NT2/D1 (cell line): ENCODE measurements at regions not wholly inside any gene's neighbourhood (a gene's known extent, or its start where the extent isn't known, plus 50 kb on each side); places are given as distances from the start of the nearest gene placed in this dataset.

Experiments
- DNase-seq: peaks from one replicate; pipeline ENCODE4 v3.0.0-alpha.2; 2011; ENCODE audit warnings: low read depth, low spot score
- H3K27me3 ChIP-seq: 2 replicates; pipeline ENCODE4 v1.6.0; 2011; ENCODE audit warnings: mild to moderate bottlenecking; ENCODE audit not compliant: insufficient read length, insufficient read depth
- H3K36me3 ChIP-seq: 2 replicates; pipeline ENCODE4 v1.6.1; 2011; ENCODE audit warnings: mild to moderate bottlenecking, low read length, mixed read lengths; ENCODE audit not compliant: insufficient read depth, insufficient read length
- H3K4me1 ChIP-seq: 2 replicates; pipeline ENCODE4 v1.5.1; 2011; ENCODE audit not compliant: insufficient read depth, insufficient read length
- H3K4me3 ChIP-seq: 2 replicates; pipeline ENCODE4 v1.5.1; 2011; ENCODE audit warnings: low read depth; ENCODE audit not compliant: insufficient read length
- H3K9ac ChIP-seq: 2 replicates; pipeline ENCODE4 v1.6.0; 2011; ENCODE audit warnings: low read depth; ENCODE audit not compliant: insufficient read length
- H3K9me3 ChIP-seq: 2 replicates; pipeline ENCODE4 v1.5.1; 2011; ENCODE audit warnings: mild to moderate bottlenecking, low read length; ENCODE audit not compliant: insufficient read depth
- SUZ12 ChIP-seq: IDR thresholded peaks from 2 replicates; pipeline ENCODE4 v1.6.1; 2011; ENCODE audit not compliant: insufficient read length, insufficient read depth; ENCODE audit errors: extremely low read depth
- YY1 ChIP-seq: IDR thresholded peaks from 2 replicates; pipeline ENCODE4 v1.6.1; 2011; ENCODE audit not compliant: insufficient read length, insufficient read depth
- ZNF274 ChIP-seq: IDR thresholded peaks from 2 replicates; pipeline ENCODE4 v1.6.1; 2011; ENCODE audit warnings: mild to moderate bottlenecking, low read depth, low read length

DNA sequence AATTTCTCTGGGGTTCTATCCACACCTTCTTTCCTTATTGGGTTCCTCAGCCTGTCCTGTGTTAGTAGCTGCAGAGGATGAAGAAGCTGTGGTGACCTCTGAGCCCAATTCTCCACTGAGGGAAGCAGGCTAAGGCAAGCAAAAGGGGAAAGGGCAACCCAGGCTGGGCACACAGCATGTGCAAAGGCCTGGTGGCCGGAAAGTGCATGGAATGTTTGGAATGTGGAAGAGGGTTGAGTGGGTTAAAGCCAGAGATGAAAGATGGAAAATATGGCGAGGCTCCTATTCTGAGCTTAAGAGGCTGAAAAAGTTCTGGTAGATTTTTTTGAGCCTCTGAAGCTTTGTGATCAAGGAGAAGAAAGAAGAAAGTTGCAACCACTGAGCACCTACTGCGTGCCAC, 247.1 kb downstream of the MIAT start:
- no peak for TF ChIP-seq ZNF274
- TF ChIP-seq SUZ12 = no peak
- TF ChIP-seq YY1 = no peak
- Histone ChIP-seq H3K27me3 (peaks cover 25% of the 10 kb centered on the region), H3K36me3 (no peaks in the 10 kb centered on the region), H3K9ac (no peak overlapping the region), H3K4me1 (peaks cover 9% of the 10 kb centered on the region), H3K9me3 (no peaks in the 10 kb centered on the region), H3K4me3 (no peak overlapping the region)
- no peak for DNase-seq

DNA sequence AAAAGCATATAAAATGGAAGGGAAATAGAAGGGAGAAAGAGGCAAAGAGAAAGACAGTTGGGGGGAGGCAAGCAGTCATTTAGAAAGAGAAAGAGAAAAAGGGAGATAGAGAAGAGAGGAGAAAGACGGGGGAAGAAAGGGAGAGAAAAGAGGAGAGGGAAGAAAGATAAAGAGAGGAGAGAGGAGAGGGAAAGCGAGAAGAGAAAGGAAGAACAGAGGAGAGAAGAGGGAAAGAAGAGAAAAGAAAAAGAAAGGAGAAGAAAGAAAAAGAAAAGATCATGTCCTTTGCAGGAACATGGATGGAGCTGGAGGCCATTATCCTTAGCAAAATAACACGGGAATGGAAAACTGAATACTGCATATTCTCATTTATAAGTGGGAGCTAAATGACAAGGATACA, 247.7 kb downstream of the MIAT start:
- TF ChIP-seq SUZ12 = no peak
- no peak for TF ChIP-seq ZNF274
- TF ChIP-seq YY1 = no peak
- H3K36me3 ChIP-seq = no peaks in the 10 kb centered on the region
- H3K4me3 ChIP-seq = no peak overlapping the region
- no peaks in the 10 kb centered on the region for H3K9me3 ChIP-seq
- no peak overlapping the region for H3K9ac ChIP-seq
- peaks cover 25% of the 10 kb centered on the region for H3K27me3 ChIP-seq
- peaks cover 9% of the 10 kb centered on the region for H3K4me1 ChIP-seq
- no peak for DNase-seq

DNA sequence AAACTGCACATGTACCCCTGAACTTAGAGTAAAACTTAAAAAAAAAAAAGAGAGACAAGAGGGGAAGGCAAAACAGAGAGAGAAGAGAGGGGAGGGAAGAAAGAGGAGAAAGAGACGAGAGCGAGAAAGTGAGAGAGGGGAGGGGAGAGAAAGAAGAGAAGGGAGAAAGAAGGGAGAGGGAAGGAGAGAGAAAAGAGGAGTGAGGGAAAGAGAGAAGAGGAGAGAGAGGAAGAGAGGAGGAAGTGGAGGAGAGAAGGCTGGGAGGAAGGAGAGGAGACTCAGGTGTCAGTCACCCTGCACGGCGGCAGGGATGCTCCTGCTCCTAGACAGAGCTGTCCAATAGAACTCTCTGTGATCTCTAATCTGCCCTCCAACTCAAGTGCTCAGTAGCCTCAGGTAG, 248.3 kb downstream of the MIAT start:
- Histone ChIP-seq H3K27me3 (peaks cover 25% of the 10 kb centered on the region), H3K9me3 (no peaks in the 10 kb centered on the region), H3K4me1 (peaks cover 9% of the 10 kb centered on the region), H3K36me3 (no peaks in the 10 kb centered on the region), H3K4me3 (no peak overlapping the region), H3K9ac (no peak overlapping the region)
- TF ChIP-seq SUZ12 (no peak), YY1 (no peak), ZNF274 (no peak)
- DNase-seq = no peak

DNA sequence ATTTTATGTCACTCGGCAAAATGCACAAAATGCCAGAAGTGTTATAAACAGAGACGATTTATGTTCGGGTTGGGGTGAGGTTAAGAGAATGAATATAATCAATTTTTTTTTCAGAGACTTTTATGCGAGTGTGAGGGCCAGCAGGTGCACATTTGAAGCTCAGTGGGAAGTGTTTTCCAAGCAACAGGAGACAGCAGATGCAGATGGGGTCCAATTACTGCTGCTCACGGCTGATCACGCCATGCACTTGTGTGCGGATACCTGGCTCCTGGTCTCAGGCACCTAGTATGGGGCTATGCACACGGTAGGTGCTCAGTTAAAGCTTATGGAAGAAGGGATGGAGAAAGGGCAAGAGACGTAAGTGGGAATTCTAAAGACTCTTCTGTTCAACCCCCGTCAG, 249.1 kb downstream of the MIAT start:
- H3K36me3 ChIP-seq = no peaks in the 10 kb centered on the region
- no peak overlapping the region for H3K4me3 ChIP-seq
- TF ChIP-seq ZNF274 = no peak
- no peak for TF ChIP-seq SUZ12
- TF ChIP-seq YY1 = no peak
- H3K9ac ChIP-seq = no peak overlapping the region
- no peaks in the 10 kb centered on the region for H3K9me3 ChIP-seq
- peaks cover 32% of the 10 kb centered on the region for H3K27me3 ChIP-seq
- no peak for DNase-seq
- peaks cover 14% of the 10 kb centered on the region for H3K4me1 ChIP-seq

DNA sequence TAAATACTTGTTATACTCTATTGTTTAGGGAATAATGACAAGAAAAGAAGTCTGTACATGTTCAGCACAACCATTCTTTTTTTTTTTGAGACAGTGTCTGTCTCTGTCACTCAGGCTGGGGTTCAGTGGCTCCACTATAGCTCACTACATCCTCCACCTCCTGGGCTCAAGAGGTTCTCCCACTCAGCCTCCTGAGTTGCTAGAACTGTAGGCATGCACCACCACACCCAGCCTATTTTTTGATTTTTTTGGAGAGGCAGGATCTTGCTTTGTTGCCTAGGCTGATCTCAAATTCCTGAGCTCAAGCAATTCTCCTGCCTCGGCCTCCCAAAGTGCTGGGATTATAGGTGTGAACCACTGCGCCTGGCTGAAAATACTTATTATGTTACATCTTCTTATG, 250.0 kb downstream of the MIAT start:
- no peaks in the 10 kb centered on the region for H3K36me3 ChIP-seq
- no peak overlapping the region for H3K9ac ChIP-seq
- TF ChIP-seq ZNF274 (no peak), SUZ12 (no peak), YY1 (no peak)
- H3K9me3 ChIP-seq = no peaks in the 10 kb centered on the region
- peaks cover 35% of the 10 kb centered on the region for H3K27me3 ChIP-seq
- no peak overlapping the region for H3K4me3 ChIP-seq
- H3K4me1 ChIP-seq = peaks cover 14% of the 10 kb centered on the region
- DNase-seq = no peak

DNA sequence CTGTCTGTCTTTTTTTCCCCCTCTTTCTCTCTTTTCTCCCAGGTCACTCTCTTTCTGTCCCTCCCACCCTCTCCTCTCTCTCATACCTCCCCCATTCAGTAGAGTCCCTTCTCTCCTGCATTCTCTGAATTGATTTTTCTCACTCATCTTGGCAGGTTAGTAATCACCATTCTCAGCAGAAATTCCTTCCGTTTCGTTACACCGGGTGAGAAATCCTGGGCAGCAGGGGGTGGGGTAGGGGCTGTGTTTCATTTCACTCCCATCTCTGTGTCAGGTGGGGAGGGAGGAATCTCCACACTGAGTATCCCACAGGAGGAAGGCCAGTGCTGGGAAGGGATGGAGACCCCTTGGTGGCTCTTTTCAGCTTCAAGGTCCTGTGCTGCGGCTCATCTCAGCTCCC, 253.5 kb downstream of the MIAT start:
- Histone ChIP-seq H3K9me3 (no peaks in the 10 kb centered on the region), H3K27me3 (peaks cover 13% of the 10 kb centered on the region), H3K9ac (no peak overlapping the region), H3K36me3 (no peaks in the 10 kb centered on the region), H3K4me1 (peaks cover 5% of the 10 kb centered on the region), H3K4me3 (no peak overlapping the region)
- DNase-seq = no peak
- no peak for TF ChIP-seq SUZ12
- TF ChIP-seq YY1 = no peak
- no peak for TF ChIP-seq ZNF274

DNA sequence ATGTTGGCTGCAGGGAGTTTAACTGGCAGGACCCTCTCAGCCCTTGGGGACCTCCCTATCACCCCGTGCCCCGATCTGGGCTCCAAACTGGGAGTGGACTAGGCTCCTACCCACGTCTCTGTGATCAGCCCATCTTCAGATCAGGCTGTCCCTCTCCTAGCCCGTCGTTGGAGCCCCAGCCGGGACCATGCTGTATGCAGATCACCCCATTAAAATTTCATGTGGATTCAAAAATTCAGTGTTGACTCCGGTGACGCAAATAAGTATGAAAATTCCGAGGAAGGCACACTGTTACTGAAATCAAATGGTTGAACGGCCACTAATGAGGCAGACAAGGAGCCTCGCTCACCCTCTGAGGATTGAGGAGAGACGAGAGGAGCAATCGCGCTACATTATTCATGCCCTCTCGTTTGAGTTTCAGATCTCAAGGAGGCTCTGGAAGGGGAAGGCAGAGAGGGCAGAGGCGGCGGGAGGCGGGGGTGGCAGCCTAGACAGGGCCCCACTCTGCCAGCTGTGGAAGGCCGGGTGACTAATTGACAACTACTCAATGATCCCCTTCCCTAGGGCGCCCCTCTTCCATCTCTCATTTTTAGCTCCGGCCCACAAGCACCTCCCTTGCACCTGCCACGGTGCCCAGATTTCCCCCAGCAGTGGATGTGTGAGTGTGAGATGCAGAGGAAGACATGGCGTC, 255.4 kb downstream of the MIAT start:
- DNase-seq = no peak
- TF ChIP-seq ZNF274 (no peak), SUZ12 (no peak), YY1 (no peak)
- H3K9me3 ChIP-seq = no peaks in the 10 kb centered on the region
- no peak overlapping the region for H3K9ac ChIP-seq
- no peak overlapping the region for H3K4me3 ChIP-seq
- peaks cover 9% of the 10 kb centered on the region for H3K27me3 ChIP-seq
- no peaks in the 10 kb centered on the region for H3K36me3 ChIP-seq
- peaks cover 5% of the 10 kb centered on the region for H3K4me1 ChIP-seq
